22Rv1 (cell line): ENCODE measurements at regions not wholly inside any gene's neighbourhood (a gene's known extent, or its start where the extent isn't known, plus 50 kb on each side); places are given as distances from the start of the nearest gene placed in this dataset.

ENCODE experiments used
- ZFX ChIP-seq: fragments of 450-650 bp; IDR thresholded peaks from 2 replicates; pipeline ENCODE4 v1.6.1; 2017; ENCODE audit warnings: antibody characterized with exemption, borderline replicate concordance
- TF ChIP-seq, protein P1 (sequence below): fragments of 450-650 bp; IDR thresholded peaks from 2 replicates; pipeline ENCODE4 v1.5.1; 2017; ENCODE audit warnings: mild to moderate bottlenecking

DNA sequence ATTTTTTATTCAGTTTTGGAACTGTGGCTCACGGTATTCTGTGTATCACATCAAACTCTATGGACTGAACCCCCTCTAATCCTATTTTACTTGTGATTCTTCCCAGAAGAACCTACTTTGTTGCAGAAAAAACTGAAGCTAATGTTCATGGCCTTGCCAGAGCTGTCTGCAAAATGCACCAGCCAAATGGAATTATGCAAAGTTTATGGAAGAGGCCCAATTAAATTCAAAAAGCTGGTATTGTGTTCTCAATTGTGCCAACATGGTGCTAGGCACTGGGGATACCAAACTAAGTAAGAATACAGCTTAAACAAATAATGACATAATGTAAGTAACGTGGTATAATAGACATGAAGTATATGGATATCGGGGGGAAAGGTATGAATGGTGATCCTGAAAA is 273.8 kb upstream of the DUSP10 start:
- TF ChIP-seq, protein P1, sequence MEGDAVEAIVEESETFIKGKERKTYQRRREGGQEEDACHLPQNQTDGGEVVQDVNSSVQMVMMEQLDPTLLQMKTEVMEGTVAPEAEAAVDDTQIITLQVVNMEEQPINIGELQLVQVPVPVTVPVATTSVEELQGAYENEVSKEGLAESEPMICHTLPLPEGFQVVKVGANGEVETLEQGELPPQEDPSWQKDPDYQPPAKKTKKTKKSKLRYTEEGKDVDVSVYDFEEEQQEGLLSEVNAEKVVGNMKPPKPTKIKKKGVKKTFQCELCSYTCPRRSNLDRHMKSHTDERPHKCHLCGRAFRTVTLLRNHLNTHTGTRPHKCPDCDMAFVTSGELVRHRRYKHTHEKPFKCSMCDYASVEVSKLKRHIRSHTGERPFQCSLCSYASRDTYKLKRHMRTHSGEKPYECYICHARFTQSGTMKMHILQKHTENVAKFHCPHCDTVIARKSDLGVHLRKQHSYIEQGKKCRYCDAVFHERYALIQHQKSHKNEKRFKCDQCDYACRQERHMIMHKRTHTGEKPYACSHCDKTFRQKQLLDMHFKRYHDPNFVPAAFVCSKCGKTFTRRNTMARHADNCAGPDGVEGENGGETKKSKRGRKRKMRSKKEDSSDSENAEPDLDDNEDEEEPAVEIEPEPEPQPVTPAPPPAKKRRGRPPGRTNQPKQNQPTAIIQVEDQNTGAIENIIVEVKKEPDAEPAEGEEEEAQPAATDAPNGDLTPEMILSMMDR, result no peak
- TF ChIP-seq ZFX, result no peak
